PC-3 (cell line): ENCODE measurements at regions not wholly inside any gene's neighbourhood (a gene's known extent, or its start where the extent isn't known, plus 50 kb on each side); places are given as distances from the start of the nearest gene placed in this dataset.

Experiments used
- ATAC-seq: fragments of 200-7000 bp; cut with Tn5 transposase; 2 replicates; pipeline ENCODE4 v1.9.1; 2020; ENCODE audit warnings: mild to moderate bottlenecking, moderate library complexity
- BruUV-seq: library from RNA; stranded (reverse); fragments of 400-500 nt; replicated peaks from 2 replicates; lab custom pipeline; 2021; lab: Mats Ljungman, UMichigan
- CTCF ChIA-PET: fragments of 300-600 bp; sonication (Branson Sonifier 250); formaldehyde crosslinking; loops from one replicate; lab custom pipeline; 2022; ENCODE audit warnings: antibody characterized with exemption; lab: Charles Lee
- POLR2A ChIA-PET: fragments of 300-600 bp; sonication (Branson Sonifier 250); formaldehyde crosslinking; loops from one replicate; lab custom pipeline; 2022; ENCODE audit warnings: antibody characterized with exemption; ENCODE audit not compliant: unreplicated experiment; lab: Charles Lee
- DNase-seq: peaks from one replicate; pipeline ENCODE4 v3.0.0-alpha.2; 2015
- H2AFZ ChIP-seq: fragments of 300-600 bp; sonication (generic); 2 replicates; pipeline ENCODE4 v1.6.0; 2016; ENCODE audit warnings: antibody characterized with exemption, low read length
- H3F3A ChIP-seq: fragments of 300-600 bp; sonication (generic); one replicate; pipeline ENCODE4 v1.6.0; 2017; ENCODE audit warnings: antibody characterized with exemption, low read length, control low read depth, mild to moderate bottlenecking; ENCODE audit not compliant: unreplicated experiment
- H3K27ac ChIP-seq: fragments of 300-600 bp; sonication (generic); 2 replicates; pipeline ENCODE4 v1.5.1; 2016; ENCODE audit warnings: mild to moderate bottlenecking, low read length
- H3K27me3 ChIP-seq: fragments of 300-600 bp; sonication (generic); 2 replicates; pipeline ENCODE4 v1.6.1; 2016; ENCODE audit warnings: low read length, mixed read lengths
- H3K36me3 ChIP-seq: fragments of 300-600 bp; sonication (generic); 2 replicates; pipeline ENCODE4 v1.6.1; 2016; ENCODE audit warnings: low read depth, mixed run types, low read length, mixed read lengths
- H3K4me1 ChIP-seq: fragments of 300-600 bp; sonication (generic); 2 replicates; pipeline ENCODE4 v1.5.1; 2016; ENCODE audit warnings: low read length; ENCODE audit not compliant: insufficient read depth
- H3K4me2 ChIP-seq: fragments of 300-600 bp; sonication (generic); 2 replicates; pipeline ENCODE4 v1.6.0; 2016; ENCODE audit warnings: low read length
- H3K4me3 ChIP-seq: fragments of 300-600 bp; sonication (generic); 2 replicates; pipeline ENCODE4 v1.5.1; 2016; ENCODE audit warnings: mild to moderate bottlenecking, low read length, mixed read lengths
- H3K79me2 ChIP-seq: fragments of 300-600 bp; sonication (generic); 2 replicates; pipeline ENCODE4 v1.6.1; 2017; ENCODE audit warnings: low read length, mixed read lengths
- H3K9ac ChIP-seq: fragments of 300-600 bp; sonication (generic); 2 replicates; pipeline ENCODE4 v1.6.0; 2016; ENCODE audit warnings: mild to moderate bottlenecking, low read length
- H3K9me2 ChIP-seq: fragments of 300-600 bp; sonication (generic); replicated peaks from 2 replicates; pipeline ENCODE4 v1.6.1; 2016; ENCODE audit warnings: mixed run types, low read length, mixed read lengths
- H3K9me3 ChIP-seq: fragments of 300-600 bp; sonication (generic); 2 replicates; pipeline ENCODE4 v1.6.1; 2016; ENCODE audit warnings: low read length, mixed read lengths
- H4K20me1 ChIP-seq: fragments of 300-600 bp; sonication (generic); 2 replicates; pipeline ENCODE4 v1.6.1; 2016; ENCODE audit warnings: low read length, mixed read lengths
- CTCF ChIP-seq: fragments of 300-600 bp; sonication (generic); conservative IDR thresholded peaks from 2 replicates; pipeline ENCODE4 v1.5.1; 2017; ENCODE audit warnings: antibody characterized with exemption, low read depth, mild to moderate bottlenecking, low read length
- EZH2 ChIP-seq: fragments of 300-600 bp; sonication (generic); IDR thresholded peaks from one replicate; pipeline ENCODE4 v1.6.1; 2017; ENCODE audit warnings: antibody characterized with exemption, mild to moderate bottlenecking, low read length; ENCODE audit not compliant: unreplicated experiment
- EZH2phosphoT487 ChIP-seq: fragments of 300-600 bp; sonication (generic); IDR thresholded peaks from 2 replicates; pipeline ENCODE4 v1.6.1; 2018; ENCODE audit warnings: mild to moderate bottlenecking, antibody characterized with exemption, low read length, borderline replicate concordance
- intact Hi-C: fragments of 100-400 bp; cut with micrococcal nuclease; formaldehyde crosslinking; loops from 2 replicates; pipeline ENCODE4 v1.9.0; 2023

- H3K36me3 ChIP-seq = no peaks in the 10 kb centered on the region; the same call in 1 of the 2 replicates
- H3K9me2 ChIP-seq = no peaks in the 10 kb centered on the region
- H3K4me1 ChIP-seq = peaks cover 25% of the 10 kb centered on the region
- POLR2A ChIA-PET = interaction anchor here (0.5 kb wide), 1 partner anchor 13 kb away, joined by 3 read pairs; no protein-coding TSS in a partner anchor
- ATAC-seq (no peak), DNase-seq (no peak)
- CTCF ChIA-PET = no interaction called here
- intact Hi-C loops = no loop called here
- H4K20me1 ChIP-seq = no peaks in the 10 kb centered on the region
- H3K4me3 ChIP-seq = no peak overlapping the region
- TF ChIP-seq EZH2 (no peak), CTCF (no peak), EZH2phosphoT487 (no peak)
- H3K27ac ChIP-seq = no peak overlapping the region
- H3K9me3 ChIP-seq = no peaks in the 10 kb centered on the region
- no peaks in the 10 kb centered on the region for H3K79me2 ChIP-seq
- H2AFZ ChIP-seq = no peak overlapping the region
- H3K9ac ChIP-seq = no peak overlapping the region
- H3K27me3 ChIP-seq = no peaks in the 10 kb centered on the region
- BruUV-seq = no TSS peak
- no peaks in the 10 kb centered on the region for H3F3A ChIP-seq
- H3K4me2 ChIP-seq = no peak overlapping the region
These were observed 189.9 kb upstream of the PRSS58 start for GRCh38 chr7:142447762-142448161.

GRCh38 chr7:142445019-142445686 is 187.3 kb upstream of the PRSS58 start:
- no peaks in the 10 kb centered on the region for H3K79me2 ChIP-seq
- H4K20me1 ChIP-seq = no peaks in the 10 kb centered on the region
- ATAC-seq = no peak
- H3K4me2 ChIP-seq = 0 out of 2 replicates have a peak overlapping the region, but pooled peaks have one; percentile 6
- no peak overlapping the region for H3K4me3 ChIP-seq
- H3K9me2 ChIP-seq = no peaks in the 10 kb centered on the region
- H3K27me3 ChIP-seq = no peaks in the 10 kb centered on the region
- H3K9me3 ChIP-seq = no peaks in the 10 kb centered on the region
- CTCF ChIA-PET = no interaction called here
- POLR2A ChIA-PET = no interaction called here
- TF ChIP-seq EZH2 (no peak), CTCF (peak; percentile 63)
- no peaks in the 10 kb centered on the region; the same call in 1 of the 2 replicates for H3K36me3 ChIP-seq
- no peak overlapping the region for H3K27ac ChIP-seq
- H3K4me1 ChIP-seq = peaks cover 42% of the 10 kb centered on the region
- intact Hi-C loops = no loop called here
- BruUV-seq = no TSS peak
- H2AFZ ChIP-seq = no peak overlapping the region
- H3F3A ChIP-seq = peaks cover 2% of the 10 kb centered on the region
- H3K9ac ChIP-seq = no peak overlapping the region
- peak; percentile 56 for DNase-seq
